ENCODE measurements at regions not wholly inside any gene's neighbourhood (a gene's known extent, or its start where the extent isn't known, plus 50 kb on each side); places are given as distances from the start of the nearest gene placed in this dataset.
"Not testable (repeated sequence)": the region's sequence is repeated elsewhere in the genome, so short reads cannot be mapped to it uniquely, and the experiment has no call there.

DNA sequence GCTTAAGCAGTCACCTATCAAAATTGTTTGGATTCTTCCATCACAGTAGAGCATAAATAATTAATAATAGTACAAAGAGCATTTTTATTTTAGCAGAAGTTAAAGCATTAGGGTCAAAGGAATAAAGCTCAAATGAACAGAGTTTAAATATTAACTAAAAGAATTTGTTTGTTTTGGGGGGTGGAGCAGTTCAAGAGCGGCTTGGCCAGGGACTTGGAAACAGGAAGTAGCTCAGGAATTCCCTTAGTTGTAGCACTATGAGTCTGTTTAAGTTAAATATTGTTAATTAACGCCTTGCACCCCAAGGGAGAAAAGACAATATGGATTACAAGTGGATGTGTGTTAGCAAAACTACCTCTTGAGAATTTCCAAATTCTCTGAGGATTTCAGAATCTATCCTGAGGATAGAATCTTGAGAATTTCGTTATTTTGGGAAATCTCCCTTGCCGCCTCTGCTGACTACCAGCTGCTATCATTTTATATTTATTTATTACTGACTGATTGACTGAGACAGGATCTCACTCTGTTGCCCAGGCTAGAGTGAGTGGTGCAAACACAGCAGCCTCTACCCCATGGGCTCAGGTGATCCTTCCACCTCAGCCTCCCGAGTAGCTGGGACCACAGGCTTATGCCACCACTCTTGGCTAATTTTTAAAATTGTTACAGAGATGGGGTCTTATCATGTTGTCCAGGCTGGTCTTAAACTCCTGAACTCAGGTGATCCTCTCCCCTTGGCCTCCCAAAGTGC is 96.7 kb upstream of the CHD1 start:
- Histone ChIP-seq H3K27me3 (ENCODE audit: control insufficient read depth, insufficient read depth, low read length) (no peaks in the 10 kb centered on the region), H3K9ac (ENCODE audit: low read length) (no peak overlapping the region), H3K27ac (ENCODE audit: low read depth, low read length) (no peak overlapping the region), H3K4me1 (ENCODE audit: control insufficient read depth, insufficient read depth, low read length) (no peaks in the 10 kb centered on the region), H3K4me3 (ENCODE audit: low read length) (no peak overlapping the region), H3K36me3 (ENCODE audit: control insufficient read depth, insufficient read depth, low read length) (no peaks in the 10 kb centered on the region)

DNA sequence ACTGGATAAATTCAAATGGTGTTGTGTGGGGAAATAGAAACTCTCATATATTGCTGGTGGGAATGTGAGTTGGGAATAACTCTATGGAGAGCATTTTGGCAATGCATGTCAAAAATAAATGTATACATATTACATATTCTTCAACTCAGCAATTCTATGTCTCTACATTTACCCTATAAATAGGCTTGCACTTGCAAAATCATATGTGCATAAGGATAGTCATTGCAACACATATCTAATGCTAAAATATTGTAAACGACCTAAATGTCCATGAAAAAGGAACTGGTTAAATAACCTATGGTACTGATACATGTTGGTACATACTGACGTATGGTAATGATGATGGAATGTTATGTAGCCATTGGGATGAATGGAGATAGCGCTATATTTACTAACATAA is 94.5 kb upstream of the CHD1 start:
- no peaks in the 10 kb centered on the region for H3K27me3 ChIP-seq (ENCODE audit: control insufficient read depth, insufficient read depth, low read length)
- H3K9ac ChIP-seq (ENCODE audit: low read length) = no peak overlapping the region
- H3K4me1 ChIP-seq (ENCODE audit: control insufficient read depth, insufficient read depth, low read length) = peaks cover 4% of the 10 kb centered on the region
- H3K27ac ChIP-seq (ENCODE audit: low read depth, low read length) = no peak overlapping the region
- no peak overlapping the region for H3K4me3 ChIP-seq (ENCODE audit: low read length)
- H3K36me3 ChIP-seq (ENCODE audit: control insufficient read depth, insufficient read depth, low read length) = no peaks in the 10 kb centered on the region

GRCh38 chr5:99022250-99022649 is 93.4 kb upstream of the CHD1 start:
- Histone ChIP-seq H3K36me3 (ENCODE audit: control insufficient read depth, insufficient read depth, low read length) (no peaks in the 10 kb centered on the region), H3K27ac (ENCODE audit: low read depth, low read length) (no peak overlapping the region), H3K27me3 (ENCODE audit: control insufficient read depth, insufficient read depth, low read length) (no peaks in the 10 kb centered on the region), H3K4me3 (ENCODE audit: low read length) (no peak overlapping the region), H3K4me1 (ENCODE audit: control insufficient read depth, insufficient read depth, low read length) (peaks cover 4% of the 10 kb centered on the region), H3K9ac (ENCODE audit: low read length) (no peak overlapping the region)

- H3K27ac ChIP-seq (ENCODE audit: low read depth, low read length) = no peak overlapping the region
- no peaks in the 10 kb centered on the region for H3K36me3 ChIP-seq (ENCODE audit: control insufficient read depth, insufficient read depth, low read length)
- no peaks in the 10 kb centered on the region for H3K27me3 ChIP-seq (ENCODE audit: control insufficient read depth, insufficient read depth, low read length)
- no peak overlapping the region for H3K4me3 ChIP-seq (ENCODE audit: low read length)
- peaks cover 4% of the 10 kb centered on the region for H3K4me1 ChIP-seq (ENCODE audit: control insufficient read depth, insufficient read depth, low read length)
- no peak overlapping the region for H3K9ac ChIP-seq (ENCODE audit: low read length)
Observed at GRCh38 chr5:99020698-99021048, 91.9 kb upstream of the CHD1 start.

DNA sequence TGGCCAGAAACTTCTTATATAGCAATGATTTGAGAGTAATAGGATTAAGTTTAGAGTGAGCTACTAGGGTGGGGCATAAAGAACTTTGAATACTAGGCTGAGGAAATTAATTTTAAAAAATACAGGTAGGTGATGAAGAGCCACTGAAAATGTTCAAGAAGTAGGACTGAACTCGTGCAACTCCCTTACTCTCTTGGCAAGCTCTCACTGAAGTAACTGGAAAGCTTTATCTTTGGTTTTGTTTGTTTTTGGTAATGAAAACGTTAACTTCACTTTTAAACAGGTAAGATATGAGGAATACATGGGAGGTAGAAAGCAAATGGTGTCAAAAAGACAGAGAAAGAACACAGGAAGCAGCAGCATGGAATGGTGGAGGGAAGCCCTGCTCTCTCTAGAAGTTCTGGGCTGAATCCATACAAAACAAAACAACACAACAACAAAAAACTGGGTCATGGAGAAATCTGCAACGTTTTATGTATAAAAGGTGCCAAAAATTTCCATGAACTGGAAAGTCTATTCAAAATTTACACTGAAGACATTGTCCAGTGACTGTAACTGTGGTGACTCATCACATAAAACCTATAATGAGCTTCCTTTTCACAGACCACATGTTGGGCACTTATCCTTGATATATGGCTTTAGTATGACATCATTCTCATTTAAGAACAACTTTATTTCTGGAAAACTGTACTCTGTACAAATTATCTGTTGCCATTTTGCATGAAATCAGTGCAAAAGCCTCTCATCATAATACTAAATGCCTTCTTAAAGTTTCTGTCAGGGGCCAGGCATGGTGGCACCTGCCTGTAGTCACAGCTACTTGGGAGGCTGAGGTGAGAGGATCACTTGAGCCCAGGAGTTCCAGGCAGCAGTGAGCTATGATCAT is 91.2 kb upstream of the CHD1 start:
- Histone ChIP-seq H3K4me3 (ENCODE audit: low read length) (no peak overlapping the region), H3K4me1 (ENCODE audit: control insufficient read depth, insufficient read depth, low read length) (peaks cover 4% of the 10 kb centered on the region), H3K27ac (ENCODE audit: low read depth, low read length) (peak overlapping the region; percentile 14), H3K9ac (ENCODE audit: low read length) (no peak overlapping the region), H3K27me3 (ENCODE audit: control insufficient read depth, insufficient read depth, low read length) (no peaks in the 10 kb centered on the region), H3K36me3 (ENCODE audit: control insufficient read depth, insufficient read depth, low read length) (no peaks in the 10 kb centered on the region)

DNA sequence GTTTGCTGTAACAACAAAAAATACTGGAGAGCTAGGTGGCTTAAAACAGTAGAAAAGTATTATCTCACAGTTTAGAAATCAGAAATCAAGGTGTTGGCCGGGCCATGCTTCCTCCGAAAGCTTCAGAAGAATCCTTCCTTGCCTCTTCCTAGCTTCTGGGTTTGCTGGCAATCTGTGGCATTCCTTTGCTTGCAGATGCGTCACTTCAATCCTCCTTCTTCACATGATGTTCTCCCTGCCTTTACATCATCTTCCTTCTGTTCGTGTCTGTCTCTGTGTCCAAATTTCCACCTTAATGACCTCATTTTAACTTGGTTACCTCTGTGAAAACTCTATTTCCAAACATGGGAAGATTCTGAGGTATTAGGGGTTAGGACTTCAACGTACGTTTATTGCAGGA is 90.4 kb upstream of the CHD1 start:
- H3K27ac ChIP-seq (ENCODE audit: low read depth, low read length) = no peak overlapping the region
- H3K4me1 ChIP-seq (ENCODE audit: control insufficient read depth, insufficient read depth, low read length) = peaks cover 4% of the 10 kb centered on the region
- no peak overlapping the region for H3K4me3 ChIP-seq (ENCODE audit: low read length)
- H3K36me3 ChIP-seq (ENCODE audit: control insufficient read depth, insufficient read depth, low read length) = no peaks in the 10 kb centered on the region
- H3K9ac ChIP-seq (ENCODE audit: low read length) = no peak overlapping the region
- no peaks in the 10 kb centered on the region for H3K27me3 ChIP-seq (ENCODE audit: control insufficient read depth, insufficient read depth, low read length)

DNA sequence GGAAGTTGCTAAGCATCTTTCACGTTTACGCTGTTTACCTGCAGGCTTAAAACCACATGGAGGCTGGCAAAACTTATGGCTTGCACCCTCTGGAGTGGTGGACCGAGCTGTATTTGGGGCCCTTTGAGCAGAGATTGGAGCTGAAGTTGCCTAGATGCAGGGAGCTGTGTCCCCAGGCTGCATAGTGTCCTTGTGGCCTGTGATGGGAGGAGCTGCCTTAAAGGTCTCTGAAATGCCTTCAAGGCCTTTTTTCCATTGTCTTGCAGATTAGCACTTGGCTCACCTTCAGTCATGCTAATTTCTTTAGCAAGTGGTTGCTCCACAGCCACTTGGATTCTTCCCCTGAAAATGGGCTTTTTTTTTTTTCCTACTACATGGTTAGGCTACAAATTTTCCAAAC is 81.5 kb upstream of the CHD1 start:
- no peaks in the 10 kb centered on the region for H3K4me1 ChIP-seq (ENCODE audit: control insufficient read depth, insufficient read depth, low read length)
- H3K4me3 ChIP-seq (ENCODE audit: low read length) = no peak overlapping the region
- H3K9ac ChIP-seq (ENCODE audit: low read length) = no peak overlapping the region
- H3K36me3 ChIP-seq (ENCODE audit: control insufficient read depth, insufficient read depth, low read length) = no peaks in the 10 kb centered on the region
- H3K27ac ChIP-seq (ENCODE audit: low read depth, low read length) = no peak overlapping the region
- no peaks in the 10 kb centered on the region for H3K27me3 ChIP-seq (ENCODE audit: control insufficient read depth, insufficient read depth, low read length)

DNA sequence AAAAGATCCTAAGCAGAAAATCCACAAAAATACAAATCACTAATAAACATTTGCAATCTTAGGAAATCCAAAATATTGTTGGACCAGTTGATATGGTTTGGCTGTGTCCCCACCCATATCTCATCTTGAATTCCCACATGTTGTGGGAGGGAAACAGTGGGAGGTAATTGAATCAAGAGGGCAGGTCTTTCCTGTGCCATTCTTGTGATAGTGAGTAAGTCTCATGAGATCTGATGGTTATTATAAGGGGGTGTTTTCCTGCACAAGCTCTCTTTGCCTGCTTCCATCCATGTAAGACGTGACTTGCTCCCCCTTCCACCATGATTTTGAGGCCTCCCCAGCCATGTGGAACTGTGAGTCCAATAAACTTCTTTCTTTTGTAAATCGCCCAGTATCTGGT is 79.2 kb upstream of the CHD1 start:
- not testable (repeated sequence) for H3K36me3 ChIP-seq (ENCODE audit: control insufficient read depth, insufficient read depth, low read length); H3K27ac ChIP-seq (ENCODE audit: low read depth, low read length)

DNA sequence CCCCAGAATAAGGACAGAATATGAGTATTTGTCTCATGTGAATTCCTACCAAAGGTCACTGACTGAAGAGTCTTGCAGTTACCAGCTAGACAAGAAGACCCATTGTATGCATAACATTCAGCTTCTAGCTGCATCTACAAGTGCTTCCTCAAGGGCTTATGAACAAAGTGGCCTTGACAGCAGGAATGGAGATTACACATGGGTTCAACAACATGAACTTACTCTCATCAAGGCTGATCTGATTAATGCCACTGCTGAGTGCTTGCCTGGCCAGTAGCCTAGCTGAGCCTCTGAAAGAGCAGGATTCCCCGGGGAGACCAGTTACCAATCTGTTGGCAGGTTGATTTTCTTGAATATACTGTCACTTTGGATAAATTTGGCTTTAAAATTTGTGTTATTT is 76.7 kb upstream of the CHD1 start:
- H3K36me3 ChIP-seq (ENCODE audit: control insufficient read depth, insufficient read depth, low read length) = no peaks in the 10 kb centered on the region

More for the DNA sequence above, 79.2 kb upstream of the CHD1 start:
- H3K4me3 ChIP-seq (ENCODE audit: low read length); H3K27me3 ChIP-seq (ENCODE audit: control insufficient read depth, insufficient read depth, low read length); H3K4me1 ChIP-seq (ENCODE audit: control insufficient read depth, insufficient read depth, low read length); H3K9ac ChIP-seq (ENCODE audit: low read length): not testable (repeated sequence)

GRCh38 chr5:99004960-99005359 is 76.2 kb upstream of the CHD1 start:
- no peaks in the 10 kb centered on the region for H3K27me3 ChIP-seq (ENCODE audit: control insufficient read depth, insufficient read depth, low read length)
- no peaks in the 10 kb centered on the region for H3K4me1 ChIP-seq (ENCODE audit: control insufficient read depth, insufficient read depth, low read length)
- H3K36me3 ChIP-seq (ENCODE audit: control insufficient read depth, insufficient read depth, low read length) = no peaks in the 10 kb centered on the region
- no peak overlapping the region for H3K9ac ChIP-seq (ENCODE audit: low read length)
- no peak overlapping the region for H3K4me3 ChIP-seq (ENCODE audit: low read length)
- no peak overlapping the region for H3K27ac ChIP-seq (ENCODE audit: low read depth, low read length)

More for the DNA sequence above, 76.7 kb upstream of the CHD1 start:
- Histone ChIP-seq H3K27ac (ENCODE audit: low read depth, low read length) (no peak overlapping the region), H3K27me3 (ENCODE audit: control insufficient read depth, insufficient read depth, low read length) (no peaks in the 10 kb centered on the region), H3K9ac (ENCODE audit: low read length) (no peak overlapping the region), H3K4me3 (ENCODE audit: low read length) (no peak overlapping the region), H3K4me1 (ENCODE audit: control insufficient read depth, insufficient read depth, low read length) (no peaks in the 10 kb centered on the region)

DNA sequence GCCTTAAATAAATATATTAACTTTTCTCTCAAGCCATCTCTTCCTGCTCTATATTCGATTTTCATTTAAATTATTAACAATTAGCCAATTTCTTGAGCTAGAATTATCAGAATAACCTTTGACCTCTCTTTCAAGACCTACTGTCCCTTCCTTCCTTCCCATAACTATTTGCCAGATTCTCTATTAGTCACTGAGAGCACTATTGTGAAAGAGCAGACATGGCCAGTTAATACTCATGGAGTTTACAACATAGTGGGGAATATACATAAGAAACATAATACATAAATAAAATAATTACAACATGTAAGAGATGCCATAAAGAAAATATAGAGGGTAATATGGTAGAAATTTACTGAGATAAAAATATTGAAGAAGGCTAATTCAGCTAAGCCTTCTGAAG is 72.1 kb upstream of the CHD1 start:
- no peak overlapping the region for H3K9ac ChIP-seq (ENCODE audit: low read length)
- no peaks in the 10 kb centered on the region for H3K27me3 ChIP-seq (ENCODE audit: control insufficient read depth, insufficient read depth, low read length)

DNA sequence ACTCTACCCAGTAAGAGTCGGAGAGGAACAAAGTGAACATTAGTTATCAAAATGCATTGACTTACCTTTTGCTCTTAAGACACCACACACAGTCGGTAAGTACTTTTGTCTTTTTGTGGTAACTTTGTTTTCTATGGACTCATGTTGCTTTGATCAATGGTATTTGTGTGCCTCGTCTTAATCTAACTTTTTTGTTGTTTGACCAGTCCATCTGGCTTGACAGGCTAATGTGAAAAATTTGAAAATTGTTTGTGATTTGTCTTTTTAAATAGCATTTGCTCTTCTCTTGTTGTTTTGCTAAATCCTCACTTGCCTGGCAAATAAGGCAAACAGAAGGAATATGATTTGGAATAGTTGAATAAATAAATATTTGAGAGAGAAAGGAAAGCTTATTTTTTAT is 71.4 kb upstream of the CHD1 start:
- no peaks in the 10 kb centered on the region for H3K4me1 ChIP-seq (ENCODE audit: control insufficient read depth, insufficient read depth, low read length)
- no peaks in the 10 kb centered on the region for H3K36me3 ChIP-seq (ENCODE audit: control insufficient read depth, insufficient read depth, low read length)
- no peak overlapping the region for H3K27ac ChIP-seq (ENCODE audit: low read depth, low read length)
- H3K9ac ChIP-seq (ENCODE audit: low read length) = no peak overlapping the region
- H3K27me3 ChIP-seq (ENCODE audit: control insufficient read depth, insufficient read depth, low read length) = no peaks in the 10 kb centered on the region
- H3K4me3 ChIP-seq (ENCODE audit: low read length) = no peak overlapping the region

More for the DNA sequence above, 72.1 kb upstream of the CHD1 start:
- no peaks in the 10 kb centered on the region for H3K4me1 ChIP-seq (ENCODE audit: control insufficient read depth, insufficient read depth, low read length)
- H3K27ac ChIP-seq (ENCODE audit: low read depth, low read length) = no peak overlapping the region
- no peak overlapping the region for H3K4me3 ChIP-seq (ENCODE audit: low read length)
- H3K36me3 ChIP-seq (ENCODE audit: control insufficient read depth, insufficient read depth, low read length) = no peaks in the 10 kb centered on the region

DNA sequence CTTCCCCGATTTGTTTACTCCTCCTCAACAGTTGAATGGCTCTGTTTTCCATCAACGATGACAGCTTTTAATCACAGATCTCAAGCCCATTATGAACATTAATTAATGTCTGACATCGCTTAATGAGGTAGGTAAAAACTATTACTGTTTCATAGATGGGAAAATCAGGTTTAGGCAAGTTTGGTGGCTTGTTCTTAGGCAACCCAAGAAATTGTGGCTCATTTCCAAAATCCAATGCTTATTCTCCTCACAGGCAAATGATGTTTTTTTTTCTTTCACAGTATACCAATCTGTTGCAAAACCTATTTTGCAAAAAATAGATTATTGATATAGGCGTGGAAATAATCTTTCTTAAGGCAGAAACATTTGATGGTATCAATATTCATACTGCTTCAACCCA is 70.8 kb upstream of the CHD1 start:
- Histone ChIP-seq H3K27me3 (ENCODE audit: control insufficient read depth, insufficient read depth, low read length) (no peaks in the 10 kb centered on the region), H3K4me3 (ENCODE audit: low read length) (no peak overlapping the region), H3K36me3 (ENCODE audit: control insufficient read depth, insufficient read depth, low read length) (no peaks in the 10 kb centered on the region)

More for the DNA sequence above, 70.8 kb upstream of the CHD1 start:
- no peak overlapping the region for H3K27ac ChIP-seq (ENCODE audit: low read depth, low read length)
- no peak overlapping the region for H3K9ac ChIP-seq (ENCODE audit: low read length)
- H3K4me1 ChIP-seq (ENCODE audit: control insufficient read depth, insufficient read depth, low read length) = no peaks in the 10 kb centered on the region
